Astrocyte (in vitro differentiated cells and primary cell): ENCODE measurements at regions not wholly inside any gene's neighbourhood (a gene's known extent, or its start where the extent isn't known, plus 50 kb on each side); places are given as distances from the start of the nearest gene placed in this dataset.

Experiments used
- EZH2 ChIP-seq: IDR thresholded peaks from 2 replicates; pipeline ENCODE4 v1.6.1; 2012; ENCODE audit warnings: mild to moderate bottlenecking, low read length, inconsistent platforms; ENCODE audit not compliant: insufficient read depth
- TF ChIP-seq, protein P1 (sequence below): IDR thresholded peaks from 2 replicates; pipeline ENCODE4 v1.5.1; 2011; ENCODE audit warnings: low read depth, mild to moderate bottlenecking, inconsistent platforms, low read length, moderate library complexity; ENCODE audit not compliant: insufficient read depth

DNA sequence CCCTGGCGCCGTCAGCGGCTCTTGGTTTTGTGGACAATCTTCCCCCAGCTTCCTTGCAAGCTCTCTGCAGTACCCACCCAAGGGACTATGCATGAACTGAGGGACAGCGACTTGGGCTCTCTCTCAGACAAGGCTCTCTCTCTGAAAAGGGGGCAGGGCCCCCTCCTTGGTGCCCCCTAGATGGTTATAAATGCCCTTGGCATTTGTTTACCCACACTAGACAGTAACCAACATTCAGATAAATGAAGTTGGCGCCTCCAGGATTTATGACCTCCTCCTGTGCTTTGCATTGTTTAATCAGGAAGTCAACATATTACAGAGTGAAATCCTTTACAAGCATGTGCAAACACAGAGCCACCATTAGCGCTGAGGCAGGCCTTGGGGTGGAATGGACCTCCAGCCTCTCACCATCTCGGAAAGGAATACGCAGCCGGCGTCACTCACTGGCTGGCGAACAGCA lies 547.4 kb upstream of the ID2 start:
- TF ChIP-seq, protein P1, sequence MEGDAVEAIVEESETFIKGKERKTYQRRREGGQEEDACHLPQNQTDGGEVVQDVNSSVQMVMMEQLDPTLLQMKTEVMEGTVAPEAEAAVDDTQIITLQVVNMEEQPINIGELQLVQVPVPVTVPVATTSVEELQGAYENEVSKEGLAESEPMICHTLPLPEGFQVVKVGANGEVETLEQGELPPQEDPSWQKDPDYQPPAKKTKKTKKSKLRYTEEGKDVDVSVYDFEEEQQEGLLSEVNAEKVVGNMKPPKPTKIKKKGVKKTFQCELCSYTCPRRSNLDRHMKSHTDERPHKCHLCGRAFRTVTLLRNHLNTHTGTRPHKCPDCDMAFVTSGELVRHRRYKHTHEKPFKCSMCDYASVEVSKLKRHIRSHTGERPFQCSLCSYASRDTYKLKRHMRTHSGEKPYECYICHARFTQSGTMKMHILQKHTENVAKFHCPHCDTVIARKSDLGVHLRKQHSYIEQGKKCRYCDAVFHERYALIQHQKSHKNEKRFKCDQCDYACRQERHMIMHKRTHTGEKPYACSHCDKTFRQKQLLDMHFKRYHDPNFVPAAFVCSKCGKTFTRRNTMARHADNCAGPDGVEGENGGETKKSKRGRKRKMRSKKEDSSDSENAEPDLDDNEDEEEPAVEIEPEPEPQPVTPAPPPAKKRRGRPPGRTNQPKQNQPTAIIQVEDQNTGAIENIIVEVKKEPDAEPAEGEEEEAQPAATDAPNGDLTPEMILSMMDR: no peak
- TF ChIP-seq EZH2: no peak
